ENCODE measurements at regions not wholly inside any gene's neighbourhood (a gene's known extent, or its start where the extent isn't known, plus 50 kb on each side); places are given as distances from the start of the nearest gene placed in this dataset.

DNA sequence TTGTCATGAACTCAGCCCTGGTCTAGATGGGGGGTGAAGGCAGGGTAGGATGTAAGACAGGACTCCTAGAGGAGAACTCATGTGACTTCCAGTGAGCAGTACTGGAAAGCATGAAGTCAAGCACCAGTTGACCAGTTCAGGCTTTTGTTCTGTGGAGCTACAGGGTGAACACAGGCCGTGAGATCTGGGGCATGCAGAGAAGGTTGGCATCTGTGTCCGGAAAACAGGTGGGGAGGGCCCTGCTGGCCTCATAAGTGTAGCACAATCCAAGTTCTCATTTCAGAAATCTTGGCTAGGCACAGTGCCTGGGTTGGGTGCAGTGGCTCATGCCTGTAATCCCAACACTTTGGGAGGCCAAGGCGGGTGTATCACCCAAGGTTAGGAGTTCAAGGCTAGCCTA is 50.9 kb upstream of the SPATS2L start:
- no peak for TF ChIP-seq POLR2AphosphoS5 (IDR thresholded peaks at IDR 0.05)
- TF ChIP-seq CTCF (IDR thresholded peaks at IDR 0.05): no peak
- no peak for TF ChIP-seq POLR2A (IDR thresholded peaks at IDR 0.05)
- TF ChIP-seq EP300 (IDR thresholded peaks at IDR 0.05): no peak
